PC-9 (cell line): ENCODE measurements at regions not wholly inside any gene's neighbourhood (a gene's known extent, or its start where the extent isn't known, plus 50 kb on each side); places are given as distances from the start of the nearest gene placed in this dataset.

ENCODE experiments used
- EZH2 ChIP-seq: fragments of 200-600 bp; sonication (generic); IDR thresholded peaks from 2 replicates; pipeline ENCODE4 v1.8.0; 2017; ENCODE audit warnings: antibody characterized with exemption, low read depth
- TF ChIP-seq, protein P1 (sequence below): fragments of 200-600 bp; sonication (generic); conservative IDR thresholded peaks from 2 replicates; pipeline ENCODE4 v1.6.1; 2017; ENCODE audit warnings: mixed run types, antibody characterized with exemption, mild to moderate bottlenecking, moderate library complexity

DNA sequence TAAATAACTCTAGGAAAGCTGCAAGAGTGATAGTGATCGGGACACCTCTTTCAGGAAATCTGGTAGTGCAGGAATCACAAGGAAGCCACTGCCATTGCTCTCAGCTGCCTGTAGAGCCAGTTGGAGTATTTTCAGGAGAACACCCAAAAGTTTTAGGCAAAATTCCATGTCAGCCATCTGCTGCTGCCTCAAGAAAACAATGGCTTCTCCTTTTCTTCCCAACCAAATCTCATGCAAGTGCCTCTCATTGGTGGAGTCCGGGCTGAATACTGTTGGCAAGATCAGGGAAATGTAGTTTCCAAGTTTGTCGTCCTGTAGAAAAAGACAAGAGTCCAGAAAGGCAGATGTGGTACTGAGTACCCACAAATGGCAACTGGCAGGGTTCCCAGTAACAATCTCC is 54.9 kb upstream of the TANC2 start:
- TF ChIP-seq EZH2 = no peak
- TF ChIP-seq, protein P1, sequence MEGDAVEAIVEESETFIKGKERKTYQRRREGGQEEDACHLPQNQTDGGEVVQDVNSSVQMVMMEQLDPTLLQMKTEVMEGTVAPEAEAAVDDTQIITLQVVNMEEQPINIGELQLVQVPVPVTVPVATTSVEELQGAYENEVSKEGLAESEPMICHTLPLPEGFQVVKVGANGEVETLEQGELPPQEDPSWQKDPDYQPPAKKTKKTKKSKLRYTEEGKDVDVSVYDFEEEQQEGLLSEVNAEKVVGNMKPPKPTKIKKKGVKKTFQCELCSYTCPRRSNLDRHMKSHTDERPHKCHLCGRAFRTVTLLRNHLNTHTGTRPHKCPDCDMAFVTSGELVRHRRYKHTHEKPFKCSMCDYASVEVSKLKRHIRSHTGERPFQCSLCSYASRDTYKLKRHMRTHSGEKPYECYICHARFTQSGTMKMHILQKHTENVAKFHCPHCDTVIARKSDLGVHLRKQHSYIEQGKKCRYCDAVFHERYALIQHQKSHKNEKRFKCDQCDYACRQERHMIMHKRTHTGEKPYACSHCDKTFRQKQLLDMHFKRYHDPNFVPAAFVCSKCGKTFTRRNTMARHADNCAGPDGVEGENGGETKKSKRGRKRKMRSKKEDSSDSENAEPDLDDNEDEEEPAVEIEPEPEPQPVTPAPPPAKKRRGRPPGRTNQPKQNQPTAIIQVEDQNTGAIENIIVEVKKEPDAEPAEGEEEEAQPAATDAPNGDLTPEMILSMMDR = no peak
